Activated naive CD8-positive, alpha-beta T cell treated with anti-CD3 and anti-CD28 coated beads for 36 hours (primary cell): ENCODE measurements at regions not wholly inside any gene's neighbourhood (a gene's known extent, or its start where the extent isn't known, plus 50 kb on each side); places are given as distances from the start of the nearest gene placed in this dataset.

Source experiments
- DNase-seq: peaks from one replicate; pipeline ENCODE4 v3.0.0; 2021
- H3K27ac Mint-ChIP-seq: one replicate; pipeline ENCODE4 v1.8.0; 2022; ENCODE audit warnings: mild to moderate bottlenecking, moderate library complexity, mixed read lengths
- H3K27me3 Mint-ChIP-seq: one replicate; pipeline ENCODE4 v1.8.0; 2022; ENCODE audit warnings: mild to moderate bottlenecking, mixed read lengths
- H3K36me3 Mint-ChIP-seq: one replicate; pipeline ENCODE4 v1.8.0; 2021; ENCODE audit warnings: mild to moderate bottlenecking, mixed read lengths
- H3K4me1 Mint-ChIP-seq: one replicate; pipeline ENCODE4 v1.8.0; 2021; ENCODE audit warnings: mixed read lengths
- H3K4me3 Mint-ChIP-seq: one replicate; pipeline ENCODE4 v1.8.0; 2022; ENCODE audit warnings: mild to moderate bottlenecking, moderate library complexity, mixed read lengths
- H3K9me3 Mint-ChIP-seq: one replicate; pipeline ENCODE4 v1.8.0; 2022; ENCODE audit warnings: mixed read lengths

DNA sequence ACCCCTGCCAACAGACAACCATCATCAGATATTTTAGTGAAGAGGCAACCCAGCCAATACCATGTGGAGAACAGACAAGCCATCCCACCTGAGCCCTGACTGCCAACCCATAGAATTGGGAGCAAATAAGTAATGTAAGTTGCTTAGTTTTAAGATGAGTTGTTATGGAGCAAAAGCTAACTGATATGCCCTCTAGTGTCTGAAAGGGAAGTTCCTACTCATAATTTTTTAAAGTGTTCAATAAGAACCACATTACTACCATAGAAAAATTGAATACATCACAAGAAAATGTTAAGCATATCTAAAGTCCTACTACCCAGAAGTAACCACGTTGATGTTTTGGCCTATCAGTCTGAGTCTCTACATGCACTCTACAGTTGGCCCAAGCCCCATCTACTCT is 50.8 kb upstream of the SLC36A4 start:
- peaks cover 39% of the 10 kb centered on the region for H3K27me3 Mint-ChIP-seq
- no peak overlapping the region for H3K4me3 Mint-ChIP-seq
- H3K4me1 Mint-ChIP-seq: no peaks in the 10 kb centered on the region
- H3K27ac Mint-ChIP-seq: no peak overlapping the region
- DNase-seq: no peak
- no peaks in the 10 kb centered on the region for H3K36me3 Mint-ChIP-seq
- H3K9me3 Mint-ChIP-seq: peaks cover 1% of the 10 kb centered on the region

DNA sequence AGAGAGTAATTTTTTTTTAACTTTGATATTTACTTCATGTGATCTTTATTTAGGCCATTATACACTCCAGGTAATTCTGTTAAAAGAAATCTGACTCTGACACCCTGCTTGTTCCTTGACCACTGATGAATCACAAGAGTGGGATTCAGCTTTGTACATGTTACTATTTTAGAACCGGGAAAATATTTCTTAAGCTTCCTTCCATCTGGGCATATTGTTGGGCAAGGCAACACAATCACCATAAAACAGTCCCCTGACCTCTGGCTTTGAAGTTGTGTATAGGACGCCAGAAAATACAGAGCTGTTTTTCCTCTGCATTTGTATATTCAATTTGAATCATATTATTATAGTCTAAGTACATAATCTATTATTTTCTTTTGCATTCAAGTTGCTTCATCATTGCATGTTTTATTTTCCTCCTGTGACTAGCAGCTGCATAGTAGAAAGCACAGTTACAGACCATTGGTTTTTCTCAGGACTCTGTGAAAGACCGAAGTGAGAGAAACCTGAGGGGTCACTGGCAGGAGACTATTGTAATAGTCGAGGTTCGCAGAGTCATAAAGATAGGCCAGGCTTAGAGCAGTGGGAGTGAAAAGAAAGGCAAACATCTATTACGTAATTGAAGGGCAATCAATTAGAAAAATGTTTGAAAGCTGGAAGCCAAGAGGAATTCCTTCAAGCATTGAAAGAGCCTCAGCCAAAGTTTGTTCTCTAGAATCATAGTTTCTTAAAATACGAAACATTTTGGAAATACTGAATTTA is 51.8 kb upstream of the SLC36A4 start:
- no peak overlapping the region for H3K4me3 Mint-ChIP-seq
- no peak overlapping the region for H3K27ac Mint-ChIP-seq
- H3K27me3 Mint-ChIP-seq: peaks cover 48% of the 10 kb centered on the region
- H3K4me1 Mint-ChIP-seq: no peaks in the 10 kb centered on the region
- no peak for DNase-seq
- H3K9me3 Mint-ChIP-seq: peaks cover 1% of the 10 kb centered on the region
- no peaks in the 10 kb centered on the region for H3K36me3 Mint-ChIP-seq

DNA sequence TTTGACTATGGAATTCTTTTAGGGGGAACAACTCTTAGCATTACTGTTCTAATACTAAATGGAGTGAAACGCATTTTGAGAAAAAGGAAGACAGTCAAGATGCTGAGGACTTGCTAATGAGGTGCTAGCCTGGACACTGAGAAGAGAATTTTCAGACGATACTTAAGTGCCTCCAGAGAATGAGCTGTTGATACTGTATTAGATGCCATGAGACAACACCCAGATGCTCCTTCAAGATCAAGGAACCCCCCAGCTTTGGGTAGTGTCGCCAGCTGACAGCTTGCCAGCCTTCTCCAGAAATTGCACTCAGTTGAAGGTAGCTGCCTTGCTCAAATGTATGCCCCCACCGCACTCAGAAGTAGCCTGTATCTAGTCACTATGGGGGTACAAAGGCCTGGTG is 52.5 kb upstream of the SLC36A4 start:
- Mint-ChIP-seq H3K27ac (no peak overlapping the region), H3K4me1 (no peaks in the 10 kb centered on the region), H3K9me3 (peaks cover 1% of the 10 kb centered on the region), H3K36me3 (no peaks in the 10 kb centered on the region), H3K4me3 (no peak overlapping the region), H3K27me3 (peaks cover 44% of the 10 kb centered on the region)
- no peak for DNase-seq

DNA sequence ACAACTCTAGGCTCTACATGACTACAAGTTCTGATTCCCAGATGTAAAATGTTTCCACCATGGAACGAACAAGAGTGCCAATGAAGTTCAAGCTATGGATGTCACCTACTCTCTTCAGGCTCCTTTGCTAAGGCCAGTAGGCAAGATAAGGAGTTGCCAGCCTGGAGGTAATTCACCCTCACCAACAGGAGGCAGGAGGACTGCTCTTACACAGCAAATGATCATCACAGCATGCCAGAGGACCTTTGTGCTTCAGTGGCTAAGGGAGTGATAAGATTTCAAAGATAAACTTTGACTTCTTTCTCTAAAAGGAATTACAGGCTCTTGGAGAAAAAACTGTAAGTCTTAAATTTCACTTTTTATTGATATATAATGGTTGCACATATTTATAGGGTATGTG is 54.1 kb upstream of the SLC36A4 start:
- DNase-seq: no peak
- Mint-ChIP-seq H3K36me3 (no peaks in the 10 kb centered on the region), H3K9me3 (peaks cover under 1% of the 10 kb centered on the region), H3K4me1 (no peaks in the 10 kb centered on the region), H3K27ac (no peak overlapping the region), H3K27me3 (peaks cover 31% of the 10 kb centered on the region), H3K4me3 (no peak overlapping the region)

DNA sequence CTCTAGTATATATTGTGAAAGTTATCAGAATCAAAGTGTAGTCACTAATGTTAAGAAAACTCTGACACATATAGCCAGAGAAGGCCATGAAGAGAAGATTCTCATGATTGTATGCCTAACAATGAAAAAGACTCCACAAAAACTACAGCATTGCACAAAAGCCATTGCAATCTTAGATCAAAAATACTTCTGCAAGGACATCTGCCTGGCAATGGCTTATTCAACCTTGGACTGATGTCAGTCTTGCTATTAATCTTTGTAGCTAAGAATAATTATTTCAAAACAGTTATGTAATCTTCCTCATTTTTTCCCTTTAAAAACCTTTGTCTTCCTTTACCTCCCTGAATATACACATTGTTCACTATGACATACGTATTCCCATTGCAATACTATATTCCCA is 55.3 kb upstream of the SLC36A4 start:
- Mint-ChIP-seq H3K9me3 (no peaks in the 10 kb centered on the region), H3K4me1 (no peaks in the 10 kb centered on the region), H3K36me3 (no peaks in the 10 kb centered on the region), H3K4me3 (no peak overlapping the region), H3K27ac (no peak overlapping the region), H3K27me3 (peaks cover 26% of the 10 kb centered on the region)
- DNase-seq: no peak

DNA sequence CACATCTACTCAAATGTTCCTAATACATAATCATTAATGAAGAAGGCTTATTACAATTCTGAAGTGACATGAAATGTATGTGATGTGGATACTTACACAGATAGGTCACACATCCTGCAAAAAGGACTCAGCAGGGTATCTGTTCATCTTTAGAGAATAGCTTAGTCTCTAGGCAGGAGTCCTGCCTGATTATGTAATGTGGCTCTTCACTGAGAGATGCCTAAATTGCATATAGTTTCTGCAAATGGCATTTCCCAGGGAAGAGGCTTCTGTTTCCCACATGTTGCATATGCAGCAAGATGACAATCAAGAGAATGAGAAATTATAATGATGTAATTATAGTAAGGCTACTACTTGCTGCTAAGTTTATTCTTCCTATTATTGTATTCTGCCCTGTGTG is 58.8 kb upstream of the SLC36A4 start:
- H3K4me1 Mint-ChIP-seq: no peaks in the 10 kb centered on the region
- no peak for DNase-seq
- H3K27me3 Mint-ChIP-seq: peaks cover 20% of the 10 kb centered on the region
- H3K36me3 Mint-ChIP-seq: no peaks in the 10 kb centered on the region
- H3K9me3 Mint-ChIP-seq: peaks cover 5% of the 10 kb centered on the region
- no peak overlapping the region for H3K27ac Mint-ChIP-seq
- no peak overlapping the region for H3K4me3 Mint-ChIP-seq

DNA sequence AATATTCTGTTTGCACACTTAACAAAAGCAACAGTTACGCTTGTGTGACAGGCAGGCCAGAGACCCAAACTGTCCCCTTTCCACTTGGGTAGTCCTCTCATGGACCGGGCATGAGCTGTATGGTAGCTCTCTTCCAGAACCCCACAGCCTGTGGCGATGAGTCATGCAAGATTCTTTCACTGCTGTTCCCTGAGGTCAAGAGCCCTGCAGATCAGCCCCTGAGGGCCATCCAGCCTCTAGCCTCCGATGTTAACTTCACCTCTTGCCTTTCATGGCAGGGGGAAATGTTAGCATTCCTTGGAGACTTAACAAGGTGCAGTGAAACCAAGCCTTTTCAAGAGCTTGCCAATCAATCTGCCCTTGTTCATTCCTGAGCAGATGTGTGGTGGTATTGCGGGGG is 63.2 kb upstream of the DEUP1 start:
- Mint-ChIP-seq H3K9me3 (peaks cover 9% of the 10 kb centered on the region), H3K27ac (no peak overlapping the region), H3K4me3 (no peak overlapping the region), H3K27me3 (peaks cover 8% of the 10 kb centered on the region), H3K36me3 (no peaks in the 10 kb centered on the region), H3K4me1 (no peaks in the 10 kb centered on the region)
- no peak for DNase-seq

DNA sequence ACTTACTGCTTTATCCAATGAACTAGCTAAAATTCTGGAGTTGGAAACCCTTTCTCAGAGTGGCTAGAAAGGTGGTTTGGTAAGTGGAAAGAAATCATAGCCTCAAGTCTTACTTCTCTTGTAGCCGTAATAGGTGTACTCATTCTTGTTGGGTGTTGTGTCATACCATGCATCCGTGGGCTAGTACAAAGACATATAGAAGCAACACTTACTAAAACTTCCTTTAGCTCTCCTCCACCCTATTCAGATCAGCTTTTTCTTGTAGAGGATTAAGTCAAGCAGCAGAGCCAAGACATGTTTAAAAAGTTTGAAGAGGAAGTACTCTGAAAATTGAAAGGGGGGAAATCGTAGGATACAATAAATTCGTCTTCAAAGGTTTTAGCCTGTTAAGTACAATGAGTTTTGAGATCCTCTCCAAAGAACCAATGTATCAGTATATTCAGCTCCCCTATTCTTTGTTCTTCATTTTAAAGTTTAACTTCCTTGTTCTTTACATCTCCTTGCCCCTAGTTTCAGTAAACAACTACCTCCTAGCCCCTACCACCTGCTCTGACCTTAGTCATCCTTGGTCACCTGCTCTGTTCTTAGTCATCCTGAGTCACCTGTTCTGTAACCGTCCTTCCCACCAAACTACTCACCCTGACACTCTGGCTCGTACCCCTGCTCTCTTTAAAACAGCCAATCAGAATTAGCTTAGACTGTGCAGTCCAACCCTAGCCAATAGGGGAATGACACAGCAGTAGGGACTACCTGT is 62.1 kb upstream of the DEUP1 start:
- Mint-ChIP-seq H3K4me1 (no peaks in the 10 kb centered on the region), H3K4me3 (no peak overlapping the region), H3K27me3 (no peaks in the 10 kb centered on the region), H3K36me3 (no peaks in the 10 kb centered on the region), H3K9me3 (peaks cover 9% of the 10 kb centered on the region), H3K27ac (peak overlapping the region; percentile 34)
- DNase-seq: no peak

DNA sequence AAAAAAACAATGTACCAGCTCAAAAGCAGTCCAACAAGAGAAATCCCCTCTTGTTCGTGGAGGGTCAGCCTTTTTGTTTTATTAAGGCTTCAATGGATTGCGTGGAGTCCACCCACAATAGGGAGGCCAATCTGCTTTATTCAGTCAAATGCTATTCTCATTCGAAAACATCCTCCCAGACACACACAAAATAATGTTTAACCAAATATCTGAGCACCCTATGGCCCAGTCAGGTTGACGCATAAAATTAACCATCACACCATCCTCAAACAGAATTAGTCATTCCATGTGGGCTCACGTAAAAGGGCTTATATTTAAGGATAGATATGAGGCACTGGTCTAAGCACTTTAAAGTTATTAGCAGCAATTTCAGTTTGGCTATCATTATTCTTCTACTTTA is 58.9 kb upstream of the DEUP1 start:
- no peak overlapping the region for H3K27ac Mint-ChIP-seq
- no peaks in the 10 kb centered on the region for H3K4me1 Mint-ChIP-seq
- no peaks in the 10 kb centered on the region for H3K36me3 Mint-ChIP-seq
- H3K4me3 Mint-ChIP-seq: no peak overlapping the region
- H3K27me3 Mint-ChIP-seq: no peaks in the 10 kb centered on the region
- no peak for DNase-seq
- peaks cover 9% of the 10 kb centered on the region for H3K9me3 Mint-ChIP-seq

DNA sequence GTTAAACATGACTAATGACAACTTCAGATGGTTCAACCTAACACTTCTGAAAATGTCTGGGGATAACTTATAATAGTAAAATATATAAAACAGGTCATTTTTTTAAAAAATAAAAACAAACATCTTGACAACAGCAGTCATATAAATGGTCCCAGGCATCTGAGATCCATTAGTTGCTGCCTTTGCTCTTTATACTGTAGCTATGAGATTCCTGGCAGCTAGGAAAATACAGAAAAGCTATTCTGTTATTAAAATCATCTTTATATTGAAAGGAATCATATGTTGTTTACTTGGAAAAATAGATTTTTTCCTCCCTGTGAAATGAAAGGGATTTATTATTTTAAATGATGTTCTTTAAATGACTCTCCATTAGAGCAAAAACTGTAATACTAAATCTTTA is 55.7 kb upstream of the DEUP1 start:
- Mint-ChIP-seq H3K27ac (no peak overlapping the region), H3K4me3 (no peak overlapping the region), H3K36me3 (no peaks in the 10 kb centered on the region), H3K4me1 (no peaks in the 10 kb centered on the region), H3K9me3 (no peaks in the 10 kb centered on the region), H3K27me3 (no peaks in the 10 kb centered on the region)
- DNase-seq: no peak

DNA sequence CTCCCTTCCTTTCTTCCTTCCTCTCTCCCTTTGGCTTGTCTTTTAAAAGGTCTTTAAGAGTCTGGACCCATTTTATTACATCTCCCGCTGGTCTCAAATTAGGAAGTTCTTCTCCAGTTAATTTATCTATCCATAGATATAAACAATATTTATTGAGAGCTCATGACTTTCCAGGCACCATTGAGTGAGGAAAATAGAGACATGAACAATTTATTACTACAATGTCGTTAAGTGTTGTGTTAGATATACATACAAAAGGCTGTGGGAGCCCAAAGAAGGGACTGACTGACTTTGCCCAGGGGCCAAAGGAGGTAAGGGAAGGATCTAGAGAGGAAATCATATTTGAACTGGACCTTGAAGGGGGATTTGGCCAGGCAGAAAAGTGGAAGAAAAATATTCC is 51.6 kb upstream of the DEUP1 start:
- no peak for DNase-seq
- Mint-ChIP-seq H3K4me3 (no peak overlapping the region), H3K36me3 (no peaks in the 10 kb centered on the region), H3K27me3 (no peaks in the 10 kb centered on the region), H3K27ac (no peak overlapping the region), H3K9me3 (no peaks in the 10 kb centered on the region), H3K4me1 (no peaks in the 10 kb centered on the region)

DNA sequence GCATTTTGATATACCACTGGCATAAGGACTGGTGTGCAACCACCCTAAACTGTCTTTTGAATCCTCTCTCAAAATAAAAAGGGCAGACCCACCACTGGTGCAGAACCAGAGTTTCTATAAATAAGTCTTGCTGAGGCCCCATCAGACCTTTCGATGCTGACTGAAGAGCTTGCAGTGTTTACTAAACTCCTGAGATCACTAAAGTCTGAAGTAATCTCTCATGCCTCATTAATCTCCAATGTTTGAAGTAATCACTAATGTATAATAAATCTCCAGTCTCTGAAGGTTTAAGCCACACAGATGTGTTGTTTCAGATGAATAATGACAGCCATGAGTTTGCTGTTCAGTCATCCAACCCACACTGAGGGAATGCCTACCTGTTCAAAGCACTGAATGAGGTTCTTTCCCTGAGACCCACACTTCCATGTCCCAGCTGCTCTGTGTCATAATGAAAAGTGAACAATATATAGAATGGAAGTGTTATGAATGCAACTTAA is 50.6 kb upstream of the DEUP1 start:
- Mint-ChIP-seq H3K27me3 (no peaks in the 10 kb centered on the region), H3K9me3 (no peaks in the 10 kb centered on the region), H3K4me3 (no peak overlapping the region), H3K27ac (no peak overlapping the region), H3K36me3 (no peaks in the 10 kb centered on the region), H3K4me1 (no peaks in the 10 kb centered on the region)
- no peak for DNase-seq
